ENCODE measurements at regions not wholly inside any gene's neighbourhood (a gene's known extent, or its start where the extent isn't known, plus 50 kb on each side); places are given as distances from the start of the nearest gene placed in this dataset.

DNA sequence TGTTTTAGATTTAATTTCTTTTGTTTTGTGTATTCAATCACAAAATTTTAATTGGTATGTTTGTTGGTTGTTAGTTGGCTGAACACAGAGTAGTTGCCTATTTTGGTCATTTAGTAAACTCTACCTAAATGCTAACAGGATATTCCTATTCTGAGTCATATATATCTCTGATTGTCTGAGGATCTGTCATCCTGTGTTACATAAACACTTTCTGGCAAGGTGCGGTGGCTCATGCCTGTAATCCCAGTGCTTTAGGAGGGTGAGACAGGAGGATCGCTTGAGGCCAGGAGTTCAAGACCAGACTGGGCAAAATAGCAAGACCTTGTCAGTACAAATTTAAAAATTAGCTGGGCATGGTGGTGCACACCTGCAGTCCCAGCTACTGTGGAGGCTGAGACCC is 178.6 kb downstream of the PLCE1 start:
- Histone ChIP-seq H3K4me1 (replicated peaks in 1 of 4; ENCODE audit: control insufficient read depth in 3 of 4, insufficient read depth in 4 of 4, low read length in 3 of 4) (no peaks in the 10 kb centered on the region), H4K91ac (replicated peaks; ENCODE audit: insufficient read length, low read length) (no peak overlapping the region), H2BK20ac (ENCODE audit: low read length) (no peak overlapping the region), H4K20me1 (replicated peaks in 1 of 2; ENCODE audit: control insufficient read depth in 1 of 2, insufficient read depth in 2 of 2, low read length in 2 of 2) (no peaks in the 10 kb centered on the region), H3K14ac (ENCODE audit: insufficient read length) (no peak overlapping the region), H4K8ac (ENCODE audit: extremely low read depth, insufficient read depth, low read length) (no peak overlapping the region), H4K5ac (ENCODE audit: insufficient read length, low read depth, low read length) (no peak overlapping the region), H2AK5ac (ENCODE audit: low read depth, low read length) (no peak overlapping the region), H3K4me2 (ENCODE audit: insufficient read depth in 1 of 2, low read depth in 2 of 2, low read length in 2 of 2) (no peak overlapping the region), H2BK5ac (ENCODE audit: low read depth, low read length) (no peak overlapping the region), H3K23ac (ENCODE audit: insufficient read length) (no peak overlapping the region), H3K79me1 (ENCODE audit: low read depth, low read length) (no peaks in the 10 kb centered on the region), H3K27ac (ENCODE audit: low read depth, low read length) (no peak overlapping the region), H3K36me3 (ENCODE audit: control insufficient read depth in 2 of 4, insufficient read depth in 4 of 4, low read length in 3 of 4) (no peaks in the 10 kb centered on the region), H3K4me3 (ENCODE audit: extremely low read depth in 1 of 4, insufficient read depth in 2 of 4, low read depth in 3 of 4, low read length in 4 of 4) (no peak overlapping the region), H3K23me2 (ENCODE audit: low read depth, low read length) (no peaks in the 10 kb centered on the region), H3K4ac (replicated peaks; ENCODE audit: insufficient read length, low read depth, low read length) (no peak overlapping the region), H3K18ac (ENCODE audit: extremely low read depth, low read length) (no peak overlapping the region), H2BK120ac (replicated peaks; ENCODE audit: low read depth, low read length) (no peak overlapping the region), H2BK15ac (ENCODE audit: low read length) (no peak overlapping the region), H3K9me3 (ENCODE audit: insufficient read depth in 2 of 2, low read depth in 1 of 2, low read length in 1 of 2) (no peaks in the 10 kb centered on the region), H3K27me3 (replicated peaks in 1 of 4; ENCODE audit: control insufficient read depth in 3 of 4, extremely low read depth in 1 of 4, insufficient read depth in 3 of 4, low read length in 3 of 4) (no peaks in the 10 kb centered on the region), H3K79me2 (ENCODE audit: control insufficient read depth in 1 of 2, insufficient read depth in 2 of 2, low read length in 2 of 2) (no peaks in the 10 kb centered on the region), H2AFZ (ENCODE audit: low read length) (no peak overlapping the region), H2BK12ac (ENCODE audit: low read depth, low read length) (no peak overlapping the region), H3K56ac (replicated peaks; ENCODE audit: insufficient read length, low read depth, low read length) (no peak overlapping the region), H3K9ac (replicated peaks in 1 of 4; ENCODE audit: extremely low read depth in 1 of 4, low read depth in 3 of 4, low read length in 3 of 4) (no peak overlapping the region)
- DNase-seq (ENCODE audit: low read depth in 1 of 2, low spot score in 2 of 2) (no peak), FAIRE-seq (no peak)
- no peak for TF ChIP-seq HDAC6 (IDR thresholded peaks at IDR 0.05; ENCODE audit: low read depth, low read length)
- TF ChIP-seq EGR1 (IDR thresholded peaks at IDR 0.05; ENCODE audit: borderline replicate concordance, low read depth, low read length), result no peak
- TF ChIP-seq EP300 (IDR thresholded peaks at IDR 0.05; ENCODE audit: borderline replicate concordance in 1 of 2, low read depth in 2 of 2, low read length in 2 of 2), result no peak
- WGBS, 2 experiments (ENCODE audit: extremely low coverage in 1 of 2, insufficient coverage in 1 of 2, insufficient read length in 1 of 2, insufficient replicate concordance in 2 of 2, low coverage in 1 of 2, low lambda C conversion rate in 2 of 2, missing lambda C conversion rate in 1 of 2), result 95% methylated on average over 2 of the region's 2 CpGs; no CpG with 5 or more reads in 1 of the 2 experiments
- ChIA-PET CTCF (ENCODE audit: partially characterized antibody) (interaction anchor here (0.8 kb wide), 1 partner anchor 9 kb away, joined by 3 read pairs; no protein-coding TSS in a partner anchor), POLR2A (ENCODE audit: partially characterized antibody) (no interaction called here)

Measured in H1 (cell line).